Right lobe of liver (tissue), 4 donors: ENCODE measurements at regions not wholly inside any gene's neighbourhood (a gene's known extent, or its start where the extent isn't known, plus 50 kb on each side); places are given as distances from the start of the nearest gene placed in this dataset.

ENCODE experiments used
- POLR2A ChIP-seq: fragments of 450-650 bp; IDR thresholded peaks from one replicate; pipeline ENCODE4 v1.6.1; 2017; ENCODE audit warnings: antibody characterized with exemption, mild to moderate bottlenecking
- TF ChIP-seq, protein P1 (sequence below), 4 donors: fragments of 200-600 bp in 3 of 4; fragments of 450-650 bp in 1 of 4; IDR thresholded peaks; one replicate each; pipeline versions ENCODE4 v1.5.1 to v1.8.0; 2016 to 2022; ENCODE audit warnings: antibody characterized with exemption in 4 of 4, mild to moderate bottlenecking in 2 of 4
- donor health status: DM: no; HTN: no; CAD: no.
- donor health status: DM: no; HTN: no; CAD: no.
- donor health status: DM: no; HTN: yes; CAD: no.

DNA sequence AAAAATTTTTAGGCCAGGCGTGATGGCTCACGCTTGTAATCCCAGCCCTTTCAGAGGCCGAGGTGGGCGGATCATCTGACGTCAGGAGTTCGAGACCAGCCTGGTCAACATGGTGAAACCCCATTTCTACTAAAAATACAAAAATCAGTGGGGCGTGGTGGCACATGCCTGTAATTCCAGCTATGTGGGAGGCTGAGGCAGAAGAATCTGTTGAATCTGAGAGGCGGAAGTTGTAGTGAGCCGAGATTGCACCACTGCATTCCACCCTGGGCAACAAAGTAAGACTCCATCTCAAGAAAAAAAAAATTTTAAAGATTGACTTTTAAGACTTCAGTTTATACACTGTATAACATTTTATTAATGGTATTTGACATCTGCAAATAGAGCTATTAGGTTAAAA is 60.1 kb upstream of the GNAQ start:
- TF ChIP-seq, protein P1, sequence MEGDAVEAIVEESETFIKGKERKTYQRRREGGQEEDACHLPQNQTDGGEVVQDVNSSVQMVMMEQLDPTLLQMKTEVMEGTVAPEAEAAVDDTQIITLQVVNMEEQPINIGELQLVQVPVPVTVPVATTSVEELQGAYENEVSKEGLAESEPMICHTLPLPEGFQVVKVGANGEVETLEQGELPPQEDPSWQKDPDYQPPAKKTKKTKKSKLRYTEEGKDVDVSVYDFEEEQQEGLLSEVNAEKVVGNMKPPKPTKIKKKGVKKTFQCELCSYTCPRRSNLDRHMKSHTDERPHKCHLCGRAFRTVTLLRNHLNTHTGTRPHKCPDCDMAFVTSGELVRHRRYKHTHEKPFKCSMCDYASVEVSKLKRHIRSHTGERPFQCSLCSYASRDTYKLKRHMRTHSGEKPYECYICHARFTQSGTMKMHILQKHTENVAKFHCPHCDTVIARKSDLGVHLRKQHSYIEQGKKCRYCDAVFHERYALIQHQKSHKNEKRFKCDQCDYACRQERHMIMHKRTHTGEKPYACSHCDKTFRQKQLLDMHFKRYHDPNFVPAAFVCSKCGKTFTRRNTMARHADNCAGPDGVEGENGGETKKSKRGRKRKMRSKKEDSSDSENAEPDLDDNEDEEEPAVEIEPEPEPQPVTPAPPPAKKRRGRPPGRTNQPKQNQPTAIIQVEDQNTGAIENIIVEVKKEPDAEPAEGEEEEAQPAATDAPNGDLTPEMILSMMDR (IDR thresholded peaks at IDR 0.05): no peak
- TF ChIP-seq POLR2A: no peak
